ENCODE measurements at regions not wholly inside any gene's neighbourhood (a gene's known extent, or its start where the extent isn't known, plus 50 kb on each side); places are given as distances from the start of the nearest gene placed in this dataset.

DNA sequence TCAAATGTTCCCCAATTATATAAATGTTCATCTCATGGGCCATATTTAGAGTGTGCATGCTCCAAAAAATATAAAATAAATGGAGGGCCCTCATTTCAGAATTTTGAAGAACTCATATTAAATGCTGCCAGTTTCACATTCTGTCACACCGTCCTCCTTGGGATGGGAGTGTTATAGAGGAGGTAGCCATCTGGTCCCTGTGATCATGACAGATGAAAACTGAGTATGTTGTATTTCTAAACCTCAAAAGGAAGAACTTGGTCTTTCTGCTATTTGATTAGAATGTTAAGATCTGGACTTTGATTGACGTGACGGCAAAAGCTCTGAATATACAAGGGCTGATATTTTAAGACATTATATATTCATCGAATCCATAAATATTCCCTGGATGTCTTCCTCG is 308.0 kb downstream of the RAPGEF2 start:
- TF ChIP-seq, protein P1, sequence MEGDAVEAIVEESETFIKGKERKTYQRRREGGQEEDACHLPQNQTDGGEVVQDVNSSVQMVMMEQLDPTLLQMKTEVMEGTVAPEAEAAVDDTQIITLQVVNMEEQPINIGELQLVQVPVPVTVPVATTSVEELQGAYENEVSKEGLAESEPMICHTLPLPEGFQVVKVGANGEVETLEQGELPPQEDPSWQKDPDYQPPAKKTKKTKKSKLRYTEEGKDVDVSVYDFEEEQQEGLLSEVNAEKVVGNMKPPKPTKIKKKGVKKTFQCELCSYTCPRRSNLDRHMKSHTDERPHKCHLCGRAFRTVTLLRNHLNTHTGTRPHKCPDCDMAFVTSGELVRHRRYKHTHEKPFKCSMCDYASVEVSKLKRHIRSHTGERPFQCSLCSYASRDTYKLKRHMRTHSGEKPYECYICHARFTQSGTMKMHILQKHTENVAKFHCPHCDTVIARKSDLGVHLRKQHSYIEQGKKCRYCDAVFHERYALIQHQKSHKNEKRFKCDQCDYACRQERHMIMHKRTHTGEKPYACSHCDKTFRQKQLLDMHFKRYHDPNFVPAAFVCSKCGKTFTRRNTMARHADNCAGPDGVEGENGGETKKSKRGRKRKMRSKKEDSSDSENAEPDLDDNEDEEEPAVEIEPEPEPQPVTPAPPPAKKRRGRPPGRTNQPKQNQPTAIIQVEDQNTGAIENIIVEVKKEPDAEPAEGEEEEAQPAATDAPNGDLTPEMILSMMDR (IDR thresholded peaks at IDR 0.05), result no peak
- no peak for TF ChIP-seq POLR2A (IDR thresholded peaks at IDR 0.05)
- no peak for TF ChIP-seq POLR2AphosphoS5 (IDR thresholded peaks at IDR 0.05)
- TF ChIP-seq EP300 (IDR thresholded peaks at IDR 0.05), result no peak

Measured in gastroesophageal sphincter (tissue), 3 donors.